B cell (primary cell): ENCODE measurements at regions not wholly inside any gene's neighbourhood (a gene's known extent, or its start where the extent isn't known, plus 50 kb on each side); places are given as distances from the start of the nearest gene placed in this dataset.

ENCODE experiments used
- EZH2 ChIP-seq: IDR thresholded peaks from 2 replicates; pipeline ENCODE4 v1.6.1; 2012; ENCODE audit warnings: borderline replicate concordance, low read depth, mild to moderate bottlenecking, moderate library complexity, low read length; ENCODE audit not compliant: insufficient read depth, poor library complexity, severe bottlenecking
- TF ChIP-seq, protein P1 (sequence below): fragments of 200-600 bp; IDR thresholded peaks from one replicate; pipeline ENCODE4 v1.8.0; 2022; ENCODE audit warnings: antibody characterized with exemption, mild to moderate bottlenecking

- TF ChIP-seq, protein P1, sequence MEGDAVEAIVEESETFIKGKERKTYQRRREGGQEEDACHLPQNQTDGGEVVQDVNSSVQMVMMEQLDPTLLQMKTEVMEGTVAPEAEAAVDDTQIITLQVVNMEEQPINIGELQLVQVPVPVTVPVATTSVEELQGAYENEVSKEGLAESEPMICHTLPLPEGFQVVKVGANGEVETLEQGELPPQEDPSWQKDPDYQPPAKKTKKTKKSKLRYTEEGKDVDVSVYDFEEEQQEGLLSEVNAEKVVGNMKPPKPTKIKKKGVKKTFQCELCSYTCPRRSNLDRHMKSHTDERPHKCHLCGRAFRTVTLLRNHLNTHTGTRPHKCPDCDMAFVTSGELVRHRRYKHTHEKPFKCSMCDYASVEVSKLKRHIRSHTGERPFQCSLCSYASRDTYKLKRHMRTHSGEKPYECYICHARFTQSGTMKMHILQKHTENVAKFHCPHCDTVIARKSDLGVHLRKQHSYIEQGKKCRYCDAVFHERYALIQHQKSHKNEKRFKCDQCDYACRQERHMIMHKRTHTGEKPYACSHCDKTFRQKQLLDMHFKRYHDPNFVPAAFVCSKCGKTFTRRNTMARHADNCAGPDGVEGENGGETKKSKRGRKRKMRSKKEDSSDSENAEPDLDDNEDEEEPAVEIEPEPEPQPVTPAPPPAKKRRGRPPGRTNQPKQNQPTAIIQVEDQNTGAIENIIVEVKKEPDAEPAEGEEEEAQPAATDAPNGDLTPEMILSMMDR: no peak
- TF ChIP-seq EZH2: no peak
Observed at GRCh38 chr16:51854401-51854951, 692.5 kb downstream of the TOX3 start.
